Islet precursor cell (in vitro differentiated cells): ENCODE measurements at regions not wholly inside any gene's neighbourhood (a gene's known extent, or its start where the extent isn't known, plus 50 kb on each side); places are given as distances from the start of the nearest gene placed in this dataset.

Experiments used
- DNase-seq: peaks from one replicate; pipeline ENCODE4 v3.0.0-alpha.2; 2018

DNA sequence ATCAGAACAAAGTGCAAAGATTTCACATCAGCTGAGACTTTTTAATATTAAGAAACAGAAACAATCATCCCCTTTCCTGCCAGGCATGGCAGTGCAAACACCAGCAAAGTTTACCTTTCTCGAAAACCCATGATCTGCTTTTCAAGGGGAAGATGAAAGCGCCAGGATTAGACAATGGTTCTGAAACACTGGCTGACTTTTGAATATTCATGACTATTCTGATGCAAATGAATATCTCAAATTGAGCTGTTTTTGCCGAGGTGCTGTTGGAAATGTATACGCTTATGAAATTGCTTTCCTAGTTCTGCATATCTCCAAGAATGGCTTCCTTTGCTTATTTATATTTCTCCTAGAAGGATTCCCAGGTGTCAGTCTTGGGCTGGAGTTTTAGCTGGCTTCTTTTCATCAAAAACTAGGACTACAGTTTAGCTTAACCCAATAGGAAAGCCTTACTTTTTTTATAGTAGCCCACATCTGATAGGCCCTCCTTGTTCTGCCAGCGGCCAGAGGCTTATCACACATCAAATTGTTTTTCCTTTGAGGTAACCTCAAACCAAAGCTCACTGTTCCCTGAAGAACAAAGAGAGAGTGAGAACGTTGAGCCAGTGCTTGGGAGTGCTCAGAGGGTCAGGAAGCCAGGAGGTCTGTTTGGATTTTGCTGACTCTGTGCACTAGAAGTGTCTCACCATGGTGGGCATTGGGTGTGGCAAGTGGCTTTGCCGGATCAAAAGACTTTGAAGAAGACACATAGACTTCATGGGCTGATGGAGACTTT lies 74.0 kb upstream of the PLCL2 start:
- no peak for DNase-seq

DNA sequence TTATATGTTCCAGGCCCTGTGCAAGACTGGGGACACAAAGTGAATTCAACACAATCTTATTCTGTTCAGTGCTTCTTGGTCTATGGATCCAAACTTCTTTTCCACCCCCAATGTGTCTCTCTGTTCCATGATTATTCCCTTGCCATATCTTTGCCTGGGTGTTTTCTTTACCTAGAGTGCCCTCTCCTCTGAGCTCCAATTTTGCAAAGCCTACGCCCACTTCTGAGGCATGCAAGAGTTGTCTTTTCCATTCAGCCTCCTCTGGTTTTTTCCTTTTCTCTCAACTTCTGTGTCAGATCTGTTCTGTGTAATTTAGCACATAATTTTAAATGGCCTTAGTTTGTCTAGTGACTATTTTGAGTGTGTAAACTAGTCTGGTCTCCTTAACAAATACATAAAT lies 72.8 kb upstream of the PLCL2 start:
- DNase-seq: no peak

DNA sequence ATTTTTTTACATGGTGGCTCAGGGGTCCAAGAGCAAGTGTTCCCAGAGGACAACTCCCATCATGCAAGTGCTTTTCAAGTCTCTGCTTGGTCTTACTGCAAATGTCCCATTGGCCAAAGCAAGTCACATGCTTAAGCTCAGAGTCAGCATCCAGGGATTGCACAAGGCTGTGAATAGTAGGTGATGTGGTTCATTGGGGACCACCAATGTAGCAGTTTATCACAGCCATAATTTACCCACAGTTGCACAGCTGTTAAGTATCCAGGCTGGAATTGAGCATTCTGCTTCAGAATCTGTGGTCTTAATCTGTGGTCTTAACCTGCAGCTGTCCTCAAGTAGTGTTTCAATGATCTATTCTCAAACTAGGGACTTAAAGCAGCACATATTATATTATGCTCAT lies 71.4 kb upstream of the PLCL2 start:
- DNase-seq: no peak

DNA sequence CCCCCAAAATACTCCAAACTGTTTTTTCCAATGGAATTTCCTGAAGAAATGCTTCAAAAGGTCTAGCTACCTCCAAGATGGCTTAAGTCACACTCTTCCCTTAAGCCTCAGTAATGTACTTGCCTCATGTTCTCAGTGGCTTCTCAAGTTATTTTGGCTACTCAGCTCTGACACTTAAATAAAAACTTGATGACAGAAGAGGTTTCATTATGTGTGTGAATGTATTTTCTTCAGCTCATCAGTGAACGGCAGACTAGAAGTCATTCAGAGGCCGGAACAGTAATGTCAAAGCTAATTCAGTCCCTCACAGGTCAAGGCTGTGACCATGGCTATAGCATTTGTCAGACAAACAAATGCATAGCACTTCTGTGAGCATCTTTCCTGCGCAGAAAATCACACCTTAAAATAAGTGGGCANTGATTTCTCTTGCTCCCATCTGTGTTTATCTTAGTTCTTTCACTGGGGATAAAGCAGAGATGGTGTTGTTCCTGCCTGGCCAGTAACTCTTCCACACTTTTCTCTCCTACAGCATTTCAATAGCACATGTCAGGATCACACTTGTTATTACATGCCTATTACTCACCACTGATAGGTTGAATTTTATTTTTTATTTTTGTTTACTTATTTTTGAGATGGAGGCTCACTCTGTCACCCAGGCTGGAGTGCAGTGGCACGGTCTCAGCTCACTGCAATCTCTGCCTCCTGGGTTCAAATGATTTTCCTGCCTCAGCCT lies 68.5 kb upstream of the PLCL2 start:
- no peak for DNase-seq

DNA sequence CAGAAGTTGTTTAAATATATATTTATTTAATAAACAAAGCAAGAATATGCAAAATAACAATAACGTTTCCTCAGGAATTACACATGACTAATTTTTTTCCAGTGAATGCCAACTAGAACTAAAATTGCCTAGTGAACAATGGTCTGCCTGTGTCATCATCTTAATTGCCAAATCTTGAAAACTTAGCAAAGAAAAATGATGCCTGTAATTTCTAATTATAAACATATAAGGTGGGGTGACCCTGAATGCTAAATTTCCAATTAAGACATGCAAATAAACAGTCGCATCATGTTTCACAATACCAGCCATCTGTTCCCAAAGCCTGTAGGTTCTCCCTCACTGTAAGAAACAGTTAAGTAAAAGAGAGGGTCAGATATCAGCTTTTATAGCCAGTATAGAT lies 67.6 kb upstream of the PLCL2 start:
- DNase-seq: no peak

DNA sequence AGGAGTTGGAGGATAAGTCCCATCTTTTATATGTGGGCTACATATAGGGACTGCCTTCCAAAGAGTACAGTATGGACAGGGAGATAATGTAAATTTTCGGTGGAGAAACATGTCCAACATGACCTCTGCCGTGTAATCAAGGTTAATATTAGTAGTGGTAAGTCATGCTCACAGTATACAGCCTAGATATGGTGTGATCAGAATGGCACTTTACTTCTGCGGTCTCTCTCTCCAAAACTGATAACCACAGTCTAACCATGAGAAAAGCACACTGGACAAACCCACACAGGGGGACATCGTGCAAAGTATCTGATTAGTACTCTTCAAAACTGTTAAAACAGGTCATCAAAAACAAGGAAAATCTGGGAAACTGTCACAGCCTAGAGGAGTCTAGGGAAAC lies 66.6 kb upstream of the PLCL2 start:
- no peak for DNase-seq

DNA sequence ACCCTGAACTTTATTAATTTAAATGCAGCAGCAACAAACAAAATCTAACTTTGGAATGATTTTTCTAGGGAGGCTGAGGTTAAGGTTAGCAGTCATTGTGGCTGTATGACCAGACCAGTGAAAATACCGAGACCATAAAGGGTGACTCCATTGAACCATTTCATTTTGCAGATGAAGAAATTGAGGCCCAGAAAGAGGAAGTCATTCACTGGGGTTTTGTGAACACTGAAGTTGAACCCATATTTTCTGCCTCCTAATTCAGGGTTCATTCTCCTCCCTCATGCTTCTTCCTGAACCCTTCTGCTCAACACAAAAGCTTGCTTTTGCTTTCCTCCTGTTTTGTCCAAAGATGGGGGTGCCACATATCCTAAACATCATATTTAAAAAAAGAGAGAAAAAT lies 65.8 kb upstream of the PLCL2 start:
- no peak for DNase-seq

DNA sequence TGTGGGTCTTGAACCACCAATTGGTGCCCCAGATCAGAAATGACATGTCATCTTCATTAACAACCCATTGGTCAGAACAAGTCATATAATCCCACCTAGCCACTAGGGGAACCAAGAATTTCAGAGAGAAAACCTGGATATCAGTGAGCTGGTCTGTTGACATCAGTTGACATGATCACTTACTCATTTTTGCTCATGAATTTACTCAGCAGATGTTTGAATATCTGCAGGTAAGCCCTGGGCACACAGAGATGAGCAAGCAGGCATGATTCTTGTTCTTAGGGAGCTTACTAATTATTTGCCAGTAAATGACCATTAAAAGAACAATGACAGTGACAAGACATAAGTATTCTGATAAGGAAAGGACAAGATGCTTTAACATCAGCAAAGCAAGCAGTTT lies 64.3 kb upstream of the PLCL2 start:
- DNase-seq: no peak

DNA sequence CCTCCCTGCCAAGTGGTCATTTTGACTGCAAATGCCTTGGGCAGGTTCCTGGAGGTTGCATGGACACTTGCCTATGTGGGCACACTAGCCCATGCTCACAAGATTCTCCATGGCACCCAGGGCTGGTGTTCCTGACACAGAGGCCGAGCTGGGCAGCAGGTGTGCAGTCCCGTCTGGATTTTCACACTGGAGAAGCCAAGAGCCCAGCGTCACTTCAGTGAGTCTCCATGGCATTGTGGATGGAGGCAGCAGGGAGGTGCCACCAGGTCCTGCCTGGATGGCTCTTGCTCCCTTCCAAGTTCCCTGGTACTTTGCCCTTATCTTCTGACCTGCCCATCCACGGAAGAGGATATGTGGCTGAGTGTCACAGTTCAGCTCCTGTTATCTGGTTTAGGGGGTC lies 63.7 kb upstream of the PLCL2 start:
- no peak for DNase-seq

DNA sequence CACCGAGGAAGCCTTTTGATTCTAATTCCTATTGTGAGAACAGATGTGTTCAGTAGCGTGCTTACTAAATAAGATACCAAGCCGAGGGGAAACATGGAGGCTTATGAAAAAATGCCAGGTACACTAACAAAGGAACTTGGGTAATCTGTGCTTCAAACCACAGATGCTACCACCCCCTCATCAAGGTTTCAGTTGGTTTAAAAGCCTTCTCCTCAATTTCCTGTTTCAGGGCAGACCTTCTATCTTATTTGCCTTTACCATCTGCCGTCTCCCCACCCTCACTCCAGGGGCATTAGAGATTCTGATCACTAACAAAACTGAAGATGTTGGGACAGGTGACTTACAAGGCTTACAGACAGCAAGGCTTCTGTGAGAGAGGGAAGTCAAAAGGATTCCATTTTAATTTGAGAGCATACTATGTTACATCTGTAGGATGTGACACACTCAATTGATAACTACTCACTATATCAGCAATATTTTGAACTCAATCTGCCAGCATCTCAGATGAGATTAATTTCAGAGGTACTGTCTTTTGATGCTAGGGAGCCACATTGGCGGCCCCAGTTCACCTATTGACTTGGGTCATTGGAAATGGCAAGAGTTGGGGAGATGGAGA lies 60.6 kb upstream of the PLCL2 start:
- DNase-seq: no peak

DNA sequence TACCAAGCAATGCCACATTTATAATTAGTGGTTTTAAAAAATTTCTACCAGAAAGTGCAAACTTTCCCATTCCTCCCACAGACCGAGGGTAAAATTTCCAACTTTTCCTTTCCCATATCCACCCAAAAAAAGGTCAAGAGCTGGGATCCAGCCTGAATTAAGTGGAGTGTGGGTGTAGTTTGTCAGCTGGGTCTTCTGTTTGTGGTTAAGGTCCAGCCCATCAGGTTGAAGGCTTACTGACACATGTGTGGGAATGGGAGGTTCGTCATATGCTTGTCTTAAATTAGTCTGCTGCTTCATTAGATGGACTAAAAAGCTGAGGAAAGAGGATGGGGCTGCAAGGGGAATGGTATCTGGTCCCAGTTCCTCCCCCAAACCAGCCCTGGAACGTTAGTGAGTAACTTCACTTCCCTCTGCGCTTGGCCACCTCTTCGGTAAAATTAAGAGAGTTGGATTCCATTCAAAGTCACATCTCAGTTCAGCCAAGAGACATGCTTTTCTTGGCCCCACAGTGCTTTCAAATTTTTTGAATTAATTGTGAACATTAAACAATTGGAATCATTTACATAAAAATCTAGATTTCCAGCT lies 59.0 kb upstream of the PLCL2 start:
- no peak for DNase-seq

DNA sequence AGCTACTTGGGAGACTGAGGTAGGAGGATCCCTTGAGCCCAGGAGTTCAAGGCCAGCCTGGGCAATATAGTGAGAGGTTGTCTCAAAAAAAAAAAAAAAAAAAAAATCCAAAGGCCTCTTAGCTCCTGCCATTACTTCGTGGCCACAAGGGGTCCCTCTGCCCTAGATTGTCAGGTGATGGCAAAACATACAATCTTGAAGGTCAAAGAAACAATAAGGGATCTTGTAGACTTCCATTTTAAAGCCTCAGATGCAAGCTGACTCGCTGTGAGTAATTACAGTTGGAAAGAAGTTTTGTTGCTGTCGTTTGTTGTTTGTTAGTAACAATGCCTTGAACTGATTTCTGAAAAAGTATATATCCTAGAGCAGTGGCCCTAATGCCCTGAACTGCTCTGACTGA lies 55.9 kb upstream of the PLCL2 start:
- DNase-seq: peak; percentile 64

DNA sequence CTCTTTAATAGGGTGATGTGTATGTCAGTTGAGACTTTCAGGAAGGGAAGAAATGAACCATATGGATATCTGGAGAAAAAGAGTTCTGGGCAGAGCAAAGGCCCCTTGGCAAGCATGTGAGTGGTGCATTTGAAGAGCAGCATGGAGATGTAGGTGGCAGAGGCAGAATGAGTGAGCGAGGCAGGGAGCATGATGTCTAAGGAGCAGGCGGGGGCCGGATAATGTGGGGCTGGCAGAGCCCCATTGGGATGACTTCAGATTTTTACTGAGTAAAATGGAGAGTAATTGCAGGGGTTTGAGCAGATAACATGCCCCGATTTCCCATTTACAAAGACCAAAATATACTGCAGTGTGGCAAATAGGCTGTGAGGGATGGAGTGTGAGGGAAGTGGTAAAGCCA lies 52.9 kb upstream of the PLCL2 start:
- no peak for DNase-seq

DNA sequence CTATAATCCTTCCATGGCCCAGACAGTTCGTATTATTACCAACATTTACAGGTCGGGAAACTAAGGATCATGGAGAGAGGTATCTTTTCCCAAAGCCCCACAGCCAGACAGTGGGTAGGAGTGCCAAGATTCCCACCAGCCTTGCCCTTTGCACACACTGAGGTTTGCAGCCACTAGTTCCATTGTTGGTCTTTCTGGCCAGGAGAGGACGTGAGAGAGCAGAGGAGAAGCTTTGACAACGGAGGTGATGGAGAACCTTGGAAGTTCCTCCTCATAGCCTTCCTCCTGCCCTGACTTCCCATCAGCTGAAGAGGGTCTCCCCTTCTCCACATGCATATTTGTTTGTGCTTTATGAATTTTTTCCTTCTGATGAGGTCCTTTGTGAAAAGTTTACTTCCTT lies 50.5 kb upstream of the PLCL2 start:
- no peak for DNase-seq

DNA sequence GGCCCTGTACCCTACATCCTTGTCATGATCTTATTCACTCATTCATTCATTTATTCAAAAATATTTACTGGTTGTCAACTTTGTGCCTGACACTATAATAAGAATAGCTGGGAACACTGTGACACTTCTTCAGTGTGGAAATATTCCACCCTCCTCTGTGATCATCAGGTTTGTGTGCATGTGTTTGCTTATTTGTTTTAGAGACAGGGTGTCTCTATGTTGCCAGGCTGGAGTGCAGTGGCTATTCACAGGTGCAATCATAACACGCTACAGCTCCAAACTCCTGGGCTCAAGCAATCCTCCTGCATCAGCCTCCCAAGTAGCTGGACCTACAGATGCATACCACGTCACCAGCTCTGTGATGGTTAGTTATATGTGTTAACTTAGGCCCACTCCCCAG lies 50.0 kb upstream of the PLCL2 start:
- no peak for DNase-seq
